HG03571 (cell line): ENCODE measurements at regions not wholly inside any gene's neighbourhood (a gene's known extent, or its start where the extent isn't known, plus 50 kb on each side); places are given as distances from the start of the nearest gene placed in this dataset.
A peak's percentile ranks its signal among the peaks of the same experiment; 100 is the strongest.

ENCODE experiments used
- ATAC-seq: cut with Tn5 transposase; IDR thresholded peaks from one replicate; pipeline ENCODE4 v1.9.1; 2021; ENCODE audit not compliant: unreplicated experiment

DNA sequence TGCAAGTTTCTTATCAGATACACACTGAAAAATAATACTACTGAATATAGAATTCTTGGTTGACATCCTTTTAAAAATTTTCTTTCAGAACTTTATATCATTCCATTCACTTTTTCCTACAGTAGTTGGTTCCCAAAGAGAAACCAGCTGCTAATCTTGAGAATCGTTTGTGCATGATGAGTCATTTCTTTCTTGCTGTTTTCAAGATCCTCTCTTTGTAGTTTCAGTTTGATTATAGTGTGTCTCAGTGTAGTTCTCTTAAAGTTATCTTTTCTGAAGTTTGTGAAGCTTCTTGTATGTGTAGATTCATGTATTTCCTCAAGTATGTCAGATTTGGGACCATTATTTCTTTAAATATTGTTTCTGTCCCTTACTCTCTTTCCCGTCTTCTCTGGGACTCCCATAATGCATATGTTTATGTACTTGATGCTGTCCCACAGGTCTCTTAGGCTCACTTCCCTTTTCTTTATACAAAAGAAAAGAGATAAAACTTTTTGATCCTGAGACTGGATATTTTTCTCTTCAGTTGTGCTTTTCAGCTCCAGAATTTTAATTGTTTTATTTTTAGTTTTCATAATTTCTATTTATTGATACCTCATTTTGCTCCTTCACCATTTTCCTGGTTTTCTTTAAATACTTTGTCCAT is 801.0 kb downstream of the TDRD15 start:
- peak; percentile 60 for ATAC-seq

DNA sequence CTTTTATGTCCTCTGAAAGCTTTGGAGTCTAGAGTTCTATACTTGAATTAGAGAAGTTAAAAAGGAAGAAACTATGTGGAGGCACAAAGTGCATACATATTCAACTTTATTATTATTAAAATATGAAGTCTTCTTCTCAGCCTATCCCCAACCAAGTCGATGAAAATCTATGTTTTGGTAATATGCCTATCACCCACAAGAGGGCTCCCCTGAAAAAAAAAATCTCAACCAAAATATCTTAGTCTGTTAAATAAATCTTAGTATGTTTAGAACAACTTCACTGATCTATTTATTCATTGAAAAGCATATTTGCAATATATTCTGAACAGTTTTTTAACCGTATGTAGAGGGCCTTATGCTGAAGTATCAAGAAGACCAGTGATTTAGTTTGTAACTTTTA is 804.5 kb downstream of the TDRD15 start:
- ATAC-seq = no peak

DNA sequence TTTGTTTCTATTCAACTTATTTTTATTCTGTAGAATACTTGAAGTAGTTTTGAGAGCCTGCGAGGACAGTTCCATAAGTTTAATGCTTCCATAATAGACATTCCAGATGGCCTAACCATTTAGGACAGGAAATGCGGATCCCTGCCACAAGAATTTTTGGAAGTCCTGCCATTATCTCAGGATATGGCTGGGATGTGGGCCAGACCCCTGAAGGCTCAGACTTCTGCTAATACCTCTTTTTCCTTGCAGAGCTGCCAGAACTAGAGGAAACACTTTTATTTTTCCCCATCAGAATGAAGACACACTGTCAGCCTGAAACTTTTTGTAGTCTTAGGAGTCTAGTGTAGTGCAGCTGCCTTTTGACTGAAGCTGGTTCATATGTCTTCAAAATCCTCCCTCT is 806.5 kb downstream of the TDRD15 start:
- no peak for ATAC-seq

DNA sequence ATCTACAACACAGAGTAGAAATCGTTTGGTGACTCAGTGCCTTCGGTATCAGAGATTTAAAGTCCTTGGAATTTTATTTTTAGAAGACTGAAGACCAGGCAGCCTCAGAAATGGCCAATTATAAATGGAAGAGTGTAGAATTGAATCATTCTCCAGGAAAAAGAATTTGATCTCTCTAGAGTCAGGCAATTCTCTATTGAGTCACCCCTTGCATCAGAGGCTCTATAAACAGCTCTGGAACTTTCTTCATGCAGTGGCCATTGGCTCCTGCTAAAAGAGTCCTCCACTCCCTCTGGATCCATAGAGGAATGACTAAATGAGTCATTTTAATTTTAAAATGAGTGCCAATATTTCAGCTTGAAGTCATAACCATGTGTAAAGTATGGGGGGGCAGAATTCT is 816.2 kb downstream of the TDRD15 start:
- ATAC-seq = no peak

DNA sequence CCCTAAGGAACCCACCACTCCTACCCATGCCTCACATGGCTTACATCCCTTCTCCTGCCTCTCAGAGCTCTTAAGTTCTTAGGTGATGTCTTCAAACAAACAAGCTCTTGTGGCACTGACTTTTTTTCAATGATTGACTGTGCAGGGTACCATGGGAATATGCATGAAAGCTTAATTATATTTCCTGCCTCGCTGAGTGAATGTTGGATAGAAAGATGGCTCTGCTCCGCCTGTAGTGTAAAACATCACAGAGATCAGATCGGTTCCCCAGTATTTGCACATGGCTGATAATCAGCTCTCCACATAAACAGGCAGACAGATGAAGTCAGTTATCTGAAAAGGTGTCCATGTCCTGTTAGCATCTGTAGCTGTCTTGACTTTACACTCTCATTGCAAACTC is 820.8 kb downstream of the TDRD15 start:
- ATAC-seq = no peak

DNA sequence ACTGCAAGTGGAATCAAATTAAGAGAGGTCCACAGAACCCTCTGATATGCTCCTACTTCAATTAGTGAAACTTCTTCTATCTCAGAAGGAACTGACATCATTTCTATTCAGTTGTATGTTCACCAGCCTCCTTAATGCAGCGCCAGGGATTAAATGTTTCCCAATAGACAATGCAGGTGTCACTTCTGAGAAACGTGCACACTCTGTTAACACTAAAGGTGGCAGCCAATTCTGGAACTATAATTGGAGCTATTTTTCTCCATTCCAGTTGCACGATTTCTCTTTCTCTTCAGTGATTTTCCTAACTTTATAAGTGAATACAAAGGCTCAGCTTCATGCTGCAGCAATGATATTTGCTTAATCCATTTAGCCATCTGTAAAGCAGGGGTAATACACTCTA is 821.9 kb downstream of the TDRD15 start:
- ATAC-seq = no peak

DNA sequence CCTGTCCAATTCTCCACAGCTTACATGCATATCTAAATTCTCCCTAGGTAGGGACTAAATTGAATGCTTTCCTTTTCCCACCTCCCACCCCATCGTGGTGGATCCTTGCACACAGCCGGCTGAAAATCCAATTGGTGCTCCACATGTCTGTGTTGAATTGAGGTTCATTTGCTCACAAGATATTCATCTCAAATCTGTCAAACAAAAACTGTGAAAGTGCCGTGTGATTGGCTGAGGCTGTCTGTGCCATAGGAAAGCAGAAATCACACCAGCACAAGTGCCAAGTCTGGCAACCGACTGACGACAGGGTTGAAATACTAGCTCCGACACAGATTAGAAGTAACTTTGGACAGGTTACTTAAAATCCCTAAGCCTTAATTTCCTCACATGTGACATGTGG is 823.3 kb downstream of the TDRD15 start:
- no peak for ATAC-seq

DNA sequence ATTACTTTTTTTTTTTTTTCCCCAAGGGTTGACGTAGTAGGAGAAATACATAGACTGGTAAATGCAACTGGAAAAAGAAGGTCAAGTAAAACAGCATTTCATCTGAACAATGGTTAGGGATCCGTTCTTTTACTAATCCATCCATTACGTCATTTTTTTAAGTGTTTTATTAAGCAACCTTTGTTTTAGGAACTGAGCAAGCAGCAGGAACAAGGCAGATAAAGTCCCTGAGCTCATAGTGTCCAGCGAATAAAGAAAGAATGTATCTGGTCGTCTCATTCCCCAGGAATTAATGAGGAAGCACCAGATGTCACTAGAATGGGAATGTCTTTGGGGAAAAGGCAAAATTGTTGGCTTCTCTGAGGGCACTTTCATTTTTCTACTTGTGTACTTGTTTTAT is 842.4 kb downstream of the TDRD15 start:
- no peak for ATAC-seq

DNA sequence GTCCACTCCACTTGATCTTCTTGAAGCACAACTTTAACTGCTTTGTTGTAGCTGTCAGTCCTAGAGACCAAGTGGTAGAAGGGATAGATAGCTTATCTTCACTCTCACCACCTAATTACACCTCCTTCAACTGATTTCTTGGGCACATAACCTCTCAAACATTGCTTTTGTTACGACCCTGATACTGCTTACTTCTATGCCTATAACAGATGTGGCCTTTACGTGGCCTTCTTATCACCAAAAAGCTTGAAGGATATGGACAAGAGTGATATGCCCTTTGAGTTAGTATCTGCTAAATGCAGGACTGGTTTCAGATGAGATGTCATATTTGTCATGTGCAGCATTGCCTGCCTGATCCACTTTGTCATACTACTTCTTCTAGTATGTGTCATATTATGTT is 847.2 kb downstream of the TDRD15 start:
- no peak for ATAC-seq

DNA sequence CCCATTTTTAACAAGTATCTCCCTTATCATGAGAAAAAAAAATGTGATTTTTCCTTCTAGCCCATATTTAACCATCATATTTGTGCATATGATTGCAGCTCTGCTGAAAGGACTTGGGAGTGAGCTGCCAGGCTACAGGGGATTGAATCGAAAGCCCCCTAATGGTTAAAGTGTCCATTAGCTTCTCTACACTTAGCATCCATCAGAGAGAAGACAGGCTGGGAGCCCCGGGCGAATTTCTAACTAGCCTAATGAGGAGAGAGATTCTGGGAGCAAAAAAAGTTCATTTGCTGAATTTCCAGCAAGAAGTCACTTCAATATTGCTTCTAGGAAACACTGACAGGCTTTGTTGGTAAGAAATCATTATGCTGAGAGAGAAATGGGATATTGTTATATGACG is 848.8 kb downstream of the TDRD15 start:
- ATAC-seq = no peak

DNA sequence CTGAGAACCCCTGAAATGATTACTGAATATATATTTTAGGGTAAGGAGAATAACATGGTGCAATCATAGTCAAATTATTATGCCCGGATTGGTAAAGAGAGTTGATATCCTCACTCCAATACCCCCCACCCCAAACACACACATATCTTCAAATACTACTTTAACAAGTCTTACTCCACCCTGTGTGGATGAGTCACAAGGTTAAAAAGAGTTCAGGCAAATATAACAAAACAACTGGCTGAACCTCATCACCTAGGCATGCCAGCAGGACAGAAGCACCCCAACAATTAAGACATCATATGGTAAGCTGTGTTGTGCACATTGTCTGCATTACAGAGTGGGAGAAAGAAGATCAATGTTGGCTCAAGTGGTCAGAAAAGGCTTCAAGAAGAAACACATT is 857.4 kb downstream of the TDRD15 start:
- ATAC-seq = no peak

DNA sequence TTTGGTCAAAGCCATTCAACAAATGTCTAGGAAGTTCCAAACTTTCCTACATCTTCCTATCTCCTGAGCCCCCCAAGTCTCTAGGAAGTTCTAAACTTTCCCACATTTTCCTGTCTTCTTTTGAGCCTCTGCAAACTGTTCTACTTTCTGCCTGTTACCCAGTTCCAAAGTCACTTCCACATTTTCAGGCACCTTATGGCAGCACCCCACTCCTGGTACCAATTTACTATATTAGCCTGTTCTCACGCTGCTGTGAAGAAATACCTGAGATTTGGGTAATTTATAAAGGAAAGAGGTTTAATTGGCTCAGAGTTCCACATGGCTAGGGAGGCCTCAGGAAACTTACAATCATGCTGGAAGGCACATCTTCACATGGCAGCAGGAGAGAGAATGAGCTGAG is 869.2 kb downstream of the TDRD15 start:
- ATAC-seq = no peak

DNA sequence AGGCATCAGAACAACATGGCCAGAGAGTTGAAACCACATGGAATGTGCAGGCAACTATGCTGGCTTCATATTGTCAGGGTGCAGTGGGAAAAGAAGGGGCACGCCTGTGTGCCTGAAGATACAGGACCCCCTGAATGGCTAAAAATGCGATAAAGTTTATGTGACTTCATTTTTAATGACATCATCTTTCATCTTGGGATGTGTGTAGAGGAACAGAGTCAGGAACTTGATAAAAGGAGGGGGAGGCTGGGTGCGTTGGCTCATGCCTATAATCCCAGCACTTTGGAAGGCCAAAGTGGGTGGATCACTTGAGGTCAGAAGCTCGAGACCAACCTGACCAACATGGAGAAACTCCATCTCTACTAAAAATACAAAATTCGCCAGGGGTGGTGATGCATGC is 872.6 kb downstream of the TDRD15 start:
- ATAC-seq = no peak

DNA sequence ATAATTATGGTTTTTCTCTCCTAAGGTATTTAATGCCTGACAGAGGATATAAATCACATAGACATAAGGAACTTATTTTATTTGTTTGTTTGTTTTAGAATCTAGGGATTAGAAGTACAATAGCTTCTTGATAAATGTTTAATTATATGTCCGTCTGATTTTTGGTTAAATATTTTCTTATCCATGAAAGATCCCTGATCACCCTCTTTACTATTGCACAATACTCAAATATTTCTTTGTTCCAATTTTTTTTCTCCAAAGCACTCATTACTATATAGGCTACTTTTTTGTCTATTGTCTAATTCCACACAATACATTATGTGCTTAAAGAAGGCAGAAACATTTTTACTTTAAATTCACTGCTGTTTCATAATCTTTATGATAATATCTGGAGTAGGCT is 875.8 kb downstream of the TDRD15 start:
- no peak for ATAC-seq

DNA sequence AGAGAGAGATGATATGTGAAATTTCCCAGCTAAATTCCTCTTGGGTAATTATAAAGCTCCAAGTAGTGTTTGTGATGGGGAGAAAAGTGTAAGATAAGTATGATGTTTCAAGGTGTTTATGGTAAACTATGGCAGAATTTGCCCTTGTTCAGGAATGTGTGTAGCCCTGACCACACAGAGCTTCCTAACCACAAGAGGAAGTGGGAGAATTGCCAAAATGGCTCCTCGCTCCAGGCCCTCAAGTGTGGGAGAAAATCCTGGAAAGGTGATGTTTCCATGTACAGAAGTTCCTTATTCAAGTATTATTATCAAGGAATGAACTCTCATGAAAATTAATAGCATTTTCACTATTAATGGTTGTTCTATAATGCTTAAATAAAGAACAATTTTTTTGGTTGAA is 878.3 kb downstream of the TDRD15 start:
- no peak for ATAC-seq

DNA sequence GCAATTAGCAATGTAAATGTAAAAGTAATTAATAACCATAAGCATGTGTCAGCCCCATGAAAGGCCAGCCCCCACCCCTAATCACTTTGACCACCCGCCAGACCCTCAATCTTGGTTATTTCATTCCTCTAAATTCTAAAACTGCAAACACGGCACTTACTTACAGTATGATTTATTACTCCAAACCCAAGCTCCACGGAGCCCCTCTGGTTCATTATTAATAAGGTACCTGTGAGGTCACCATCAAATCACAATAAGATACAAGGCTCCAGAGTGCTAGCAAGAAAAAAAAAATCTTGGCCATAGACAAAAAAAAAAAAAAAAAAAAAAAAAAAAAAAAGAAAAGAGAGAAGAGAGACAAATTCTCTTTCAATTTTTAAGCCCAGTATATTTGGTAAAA is 879.5 kb downstream of the TDRD15 start:
- ATAC-seq = no peak

DNA sequence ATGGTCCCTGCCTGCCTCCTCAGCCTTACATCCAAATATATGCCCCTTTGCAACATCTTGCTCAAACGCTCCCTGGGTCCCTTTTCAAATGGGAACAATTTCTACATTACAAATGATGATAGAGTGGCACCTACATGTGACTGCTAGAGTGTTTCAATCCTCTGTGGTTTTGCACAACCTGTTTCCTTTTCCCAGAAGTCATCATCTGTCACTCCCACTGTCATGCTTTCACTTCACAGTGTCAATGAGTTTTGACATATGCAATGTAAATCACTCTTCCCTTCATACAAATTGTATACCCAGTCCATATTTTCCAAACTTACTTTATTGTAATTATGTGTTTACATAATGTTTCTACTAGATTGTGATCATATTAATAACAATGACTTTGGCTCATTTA is 887.3 kb downstream of the TDRD15 start:
- no peak for ATAC-seq

DNA sequence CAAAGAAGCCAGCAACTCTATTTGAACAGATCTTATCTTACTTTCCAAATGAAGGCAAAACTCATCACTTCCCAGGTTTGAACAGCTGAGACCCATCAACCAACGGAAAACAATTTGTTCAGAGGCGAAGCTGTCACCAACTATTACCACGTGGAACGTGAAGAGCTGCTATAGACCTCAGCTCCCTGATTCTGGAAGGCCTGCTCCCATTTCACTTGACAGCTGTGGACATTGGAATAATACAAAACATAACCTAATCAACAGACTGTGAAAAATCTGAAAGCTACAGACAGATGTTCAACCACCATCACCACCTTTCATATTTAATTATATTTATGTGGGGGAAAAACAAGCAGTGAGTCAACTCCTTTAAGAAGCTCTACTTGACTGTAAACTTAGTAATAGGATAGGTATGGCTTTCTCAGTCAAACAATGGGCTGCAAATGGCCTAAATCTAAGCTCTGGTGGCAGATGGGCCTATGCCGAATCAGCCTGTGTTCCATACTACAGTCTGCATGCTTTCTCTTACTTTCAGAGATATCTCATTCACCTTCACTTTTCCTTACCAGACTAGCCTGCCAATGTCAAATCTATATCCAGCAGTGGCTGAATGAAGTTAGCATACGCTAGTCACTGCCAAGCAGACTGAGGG is 896.4 kb downstream of the TDRD15 start:
- no peak for ATAC-seq

DNA sequence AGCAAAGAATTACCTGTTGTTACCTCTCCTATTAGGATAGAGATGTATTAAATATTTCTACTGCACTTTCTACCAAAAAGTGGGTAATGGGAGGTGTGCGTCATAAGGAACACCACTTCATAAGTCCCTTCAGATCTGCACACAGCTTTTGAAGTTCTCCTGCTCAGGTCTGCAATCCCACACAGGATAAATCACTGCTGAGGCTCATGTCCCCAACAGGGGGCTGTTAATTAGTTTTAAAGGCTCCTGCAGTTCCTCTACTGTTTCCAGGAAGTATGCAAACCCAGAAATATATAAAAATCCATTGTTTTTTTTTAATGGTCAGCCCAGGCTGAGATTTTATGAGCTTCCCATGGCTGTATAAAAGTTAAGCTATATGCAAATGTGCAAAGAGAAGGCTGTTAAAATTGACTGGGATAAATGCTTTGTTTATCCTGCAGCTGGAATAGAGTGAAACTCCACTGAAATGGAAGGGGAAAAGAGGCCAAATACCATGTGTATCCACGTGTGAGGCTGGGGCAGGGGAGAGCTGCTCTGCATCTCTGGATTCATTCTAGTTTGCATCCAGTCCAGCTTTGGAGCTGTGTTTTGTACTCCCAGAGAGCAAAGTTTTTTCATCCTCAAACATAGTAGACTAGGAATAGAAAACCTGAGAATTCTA is 903.7 kb downstream of the TDRD15 start:
- no peak for ATAC-seq

DNA sequence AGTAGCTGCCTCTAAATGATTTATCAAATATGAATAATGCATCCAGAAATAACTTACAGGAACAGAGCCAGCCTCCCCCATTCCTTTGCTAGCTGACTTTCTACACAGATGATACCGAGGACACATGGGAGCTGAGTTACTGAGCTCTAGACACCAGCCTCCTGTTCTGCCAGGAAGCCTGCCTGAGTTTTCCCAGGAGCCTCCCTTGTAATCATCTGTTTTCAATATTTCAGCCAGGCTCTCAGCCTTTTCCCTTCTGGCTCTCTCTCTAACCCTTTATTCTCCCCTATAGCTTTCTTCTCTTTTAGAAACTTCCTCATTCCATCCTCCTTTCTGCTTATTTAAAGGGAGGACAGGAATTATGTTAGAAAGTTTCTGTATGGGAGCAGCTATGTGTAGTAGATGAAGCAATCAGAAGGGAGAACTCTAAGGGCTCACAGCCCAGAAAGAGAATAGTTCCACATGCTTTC is 911.6 kb downstream of the TDRD15 start:
- no peak for ATAC-seq

DNA sequence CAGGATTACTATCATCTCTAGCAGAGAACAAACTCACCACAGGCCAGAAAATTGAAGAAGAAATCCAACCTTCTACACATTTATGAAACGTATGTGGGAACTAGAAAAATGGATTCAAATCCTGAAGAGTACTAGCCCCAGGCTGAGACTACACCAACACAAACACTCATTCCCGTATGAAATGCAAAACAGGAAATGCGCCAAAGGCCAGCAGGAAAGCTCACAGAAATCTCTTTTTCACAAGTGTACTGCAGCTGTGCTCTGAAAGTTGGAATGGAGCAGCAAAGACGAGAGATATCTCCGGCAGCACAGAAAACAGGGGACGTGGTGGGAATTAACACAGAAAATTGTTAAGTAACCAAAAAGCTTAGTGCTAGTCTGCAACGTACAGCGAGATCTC is 913.5 kb downstream of the TDRD15 start:
- no peak for ATAC-seq

DNA sequence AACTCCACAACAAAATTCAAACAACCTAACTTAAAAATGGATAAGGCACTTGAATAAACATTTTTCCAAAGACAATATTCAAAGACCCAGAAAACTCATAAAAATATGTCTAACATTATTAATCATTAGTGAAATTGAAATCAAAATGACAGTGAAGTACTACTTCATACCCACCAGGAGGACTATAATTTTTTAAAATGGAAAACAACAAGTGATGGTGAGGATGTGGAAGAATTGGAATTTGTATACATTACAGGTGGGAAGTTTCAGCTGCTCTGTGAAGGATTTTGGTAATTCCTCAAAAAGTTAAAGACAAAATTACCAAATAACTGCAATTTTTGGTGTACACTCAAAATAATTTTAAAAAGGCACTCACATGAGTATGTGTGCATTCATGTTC is 920.0 kb downstream of the TDRD15 start:
- no peak for ATAC-seq
